CD8-positive, alpha-beta memory T cell (primary cell): ENCODE measurements at regions not wholly inside any gene's neighbourhood (a gene's known extent, or its start where the extent isn't known, plus 50 kb on each side); places are given as distances from the start of the nearest gene placed in this dataset.

ENCODE experiments used
- CTCF ChIA-PET: fragments of 350-600 bp; sonication (Branson Sonifier 250); formaldehyde crosslinking; loops from one replicate; lab custom pipeline; 2021; ENCODE audit warnings: antibody characterized with exemption; lab: Charles Lee
- POLR2A ChIA-PET: fragments of 350-600 bp; sonication (Branson Sonifier 250); formaldehyde crosslinking; loops from one replicate; lab custom pipeline; 2021; ENCODE audit warnings: antibody characterized with exemption; lab: Charles Lee
- DNase-seq, 5 donors: peaks; one replicate each; pipeline versions ENCODE4 v3.0.0 to v3.0.0-alpha.2; 2020 to 2022; ENCODE audit warnings: mixed read lengths in 1 of 5
- H3K27ac ChIP-seq: one replicate; pipeline ENCODE4 v1.7.0; 2013; ENCODE audit warnings: low read depth, mild to moderate bottlenecking, low read length, moderate library complexity
- H3K27me3 ChIP-seq: 2 replicates; pipeline ENCODE4 v1.7.0; 2013; ENCODE audit warnings: low read length, mild to moderate bottlenecking; ENCODE audit not compliant: insufficient read depth, poor library complexity, severe bottlenecking
- H3K36me3 ChIP-seq: 2 replicates; pipeline ENCODE4 v1.7.0; 2013; ENCODE audit warnings: mild to moderate bottlenecking, low read length, moderate library complexity; ENCODE audit not compliant: insufficient read depth
- H3K4me1 ChIP-seq: 2 replicates; pipeline ENCODE4 v1.7.0; 2013; ENCODE audit warnings: mild to moderate bottlenecking, low read length, moderate library complexity; ENCODE audit not compliant: insufficient read depth
- H3K4me3 ChIP-seq: 2 replicates; pipeline ENCODE4 v1.7.0; 2013; ENCODE audit warnings: mild to moderate bottlenecking, low read length
- H3K9me3 ChIP-seq: 2 replicates; pipeline ENCODE4 v1.7.0; 2013; ENCODE audit warnings: mild to moderate bottlenecking, low read length
- H3K27ac Mint-ChIP-seq, 8 donors: one replicate each; pipeline ENCODE4 v1.8.0; 2020 to 2021; ENCODE audit warnings: mixed read lengths in 8 of 8, mild to moderate bottlenecking in 6 of 8, inconsistent platforms in 3 of 8, moderate library complexity in 3 of 8
- H3K27me3 Mint-ChIP-seq, 2 donors: one replicate each; pipeline ENCODE4 v1.8.0; 2020 to 2021; ENCODE audit warnings: mixed read lengths in 2 of 2, mild to moderate bottlenecking in 1 of 2, moderate library complexity in 1 of 2
- H3K36me3 Mint-ChIP-seq, 3 donors: one replicate each; pipeline ENCODE4 v1.8.0; 2020 to 2021; ENCODE audit warnings: mixed read lengths in 3 of 3, inconsistent platforms in 1 of 3, mild to moderate bottlenecking in 1 of 3
- H3K4me1 Mint-ChIP-seq, 3 donors: one replicate each; pipeline ENCODE4 v1.8.0; 2020 to 2021; ENCODE audit warnings: mixed read lengths in 3 of 3, inconsistent platforms in 1 of 3, mild to moderate bottlenecking in 1 of 3
- H3K4me3 Mint-ChIP-seq, 7 donors: one replicate each; pipeline ENCODE4 v1.8.0; 2020 to 2021; ENCODE audit warnings: mixed read lengths in 7 of 7, mild to moderate bottlenecking in 6 of 7, moderate library complexity in 4 of 7, inconsistent platforms in 2 of 7
- H3K9me3 Mint-ChIP-seq, 5 donors: one replicate each; pipeline ENCODE4 v1.8.0; 2020 to 2022; ENCODE audit warnings: mixed read lengths in 5 of 5, mild to moderate bottlenecking in 3 of 5, moderate library complexity in 2 of 5, inconsistent platforms in 1 of 5

GRCh38 chr3:27779176-27779575 lies 57.1 kb upstream of the EOMES start:
- Mint-ChIP-seq H3K36me3 (no peaks in the 10 kb centered on the region), H3K27me3 (no peaks in the 10 kb centered on the region), H3K4me3 (no peak overlapping the region), H3K9me3 (no peaks in the 10 kb centered on the region), H3K4me1 (peaks cover 0 to 8% (median 3%) of the 10 kb centered on the region in 3 donors), H3K27ac (no peak overlapping the region)
- ChIA-PET CTCF (no interaction called here), POLR2A (no interaction called here)
- no peaks in the 10 kb centered on the region for H3K36me3 ChIP-seq
- H3K27ac ChIP-seq: no peak overlapping the region
- H3K27me3 ChIP-seq: no peaks in the 10 kb centered on the region
- no peak for DNase-seq
- no peak overlapping the region for H3K4me3 ChIP-seq
- H3K9me3 ChIP-seq: no peaks in the 10 kb centered on the region
- no peaks in the 10 kb centered on the region for H3K4me1 ChIP-seq

- no peaks in the 10 kb centered on the region for H3K4me1 ChIP-seq
- no peaks in the 10 kb centered on the region for H3K36me3 ChIP-seq
- ChIA-PET CTCF (no interaction called here), POLR2A (no interaction called here)
- Mint-ChIP-seq H3K27me3 (peaks cover 0 to 2% of the 10 kb centered on the region in 2 donors), H3K9me3 (no peaks in the 10 kb centered on the region), H3K4me3 (no peak overlapping the region), H3K4me1 (peaks cover 0 to 5% (median 0%) of the 10 kb centered on the region in 3 donors), H3K36me3 (no peaks in the 10 kb centered on the region), H3K27ac (no peak overlapping the region)
- no peak overlapping the region for H3K27ac ChIP-seq
- DNase-seq: no peak
- H3K27me3 ChIP-seq: no peaks in the 10 kb centered on the region
- H3K4me3 ChIP-seq: no peak overlapping the region
- H3K9me3 ChIP-seq: no peaks in the 10 kb centered on the region
These were observed 67.3 kb upstream of the EOMES start for GRCh38 chr3:27789420-27789819.

DNA sequence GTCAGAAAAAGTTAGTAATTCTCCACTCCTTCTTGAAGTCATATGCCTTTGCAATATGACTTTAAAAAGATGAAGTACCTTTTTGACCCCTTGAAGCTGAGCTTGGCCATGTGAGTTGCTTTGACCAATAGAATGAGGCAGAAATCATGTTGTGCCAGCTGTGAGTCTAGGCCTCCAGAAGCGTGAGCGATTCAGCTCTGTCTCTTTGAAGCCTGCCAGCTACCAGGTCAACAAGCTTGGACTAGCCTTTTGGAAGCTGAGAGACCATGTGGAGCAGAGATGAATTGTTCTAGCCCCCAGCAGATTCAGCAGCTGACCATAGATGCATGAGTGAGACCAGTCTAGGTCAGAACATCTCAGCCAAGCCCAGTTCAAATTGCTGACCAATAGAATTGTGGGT lies 69.8 kb upstream of the EOMES start:
- H3K36me3 ChIP-seq: no peaks in the 10 kb centered on the region
- no peak overlapping the region for H3K4me3 ChIP-seq
- no peaks in the 10 kb centered on the region for H3K36me3 Mint-ChIP-seq
- DNase-seq: no peak
- H3K27me3 Mint-ChIP-seq: peaks cover 0 to 2% of the 10 kb centered on the region in 2 donors
- POLR2A ChIA-PET: no interaction called here
- no peaks in the 10 kb centered on the region for H3K9me3 Mint-ChIP-seq
- CTCF ChIA-PET: no interaction called here
- no peaks in the 10 kb centered on the region for H3K4me1 ChIP-seq
- H3K27ac ChIP-seq: no peak overlapping the region
- no peaks in the 10 kb centered on the region for H3K9me3 ChIP-seq
- H3K27ac Mint-ChIP-seq: no peak overlapping the region
- no peak overlapping the region for H3K4me3 Mint-ChIP-seq
- H3K4me1 Mint-ChIP-seq: peaks cover 0 to 5% (median 3%) of the 10 kb centered on the region in 3 donors
- no peaks in the 10 kb centered on the region for H3K27me3 ChIP-seq

DNA sequence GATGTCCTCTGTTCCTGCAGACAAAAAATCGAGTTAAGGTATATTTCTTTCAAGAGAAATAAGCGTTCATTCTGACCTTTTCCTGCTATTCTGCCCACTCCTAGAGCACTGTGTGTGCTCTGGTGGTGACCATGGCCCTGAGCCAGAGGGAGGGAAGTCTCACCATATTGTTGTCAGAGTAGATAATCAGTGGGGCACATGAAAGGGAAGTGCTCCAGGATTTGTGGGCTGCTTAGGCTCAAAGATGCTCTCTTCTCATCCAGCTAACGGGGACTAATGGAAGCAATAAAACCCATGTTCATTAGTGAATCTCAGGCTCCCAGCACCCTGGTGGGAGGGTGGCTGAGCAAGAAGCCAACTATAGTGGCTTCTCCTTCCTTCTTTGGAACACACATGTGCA lies 70.7 kb upstream of the EOMES start:
- H3K27ac Mint-ChIP-seq: no peak overlapping the region
- no peak for DNase-seq
- H3K36me3 Mint-ChIP-seq: no peaks in the 10 kb centered on the region
- Histone ChIP-seq H3K9me3 (no peaks in the 10 kb centered on the region), H3K27me3 (no peaks in the 10 kb centered on the region), H3K36me3 (no peaks in the 10 kb centered on the region), H3K4me1 (no peaks in the 10 kb centered on the region), H3K27ac (no peak overlapping the region), H3K4me3 (no peak overlapping the region)
- H3K4me3 Mint-ChIP-seq: no peak overlapping the region
- CTCF ChIA-PET: no interaction called here
- peaks cover 0 to 5% (median 3%) of the 10 kb centered on the region in 3 donors for H3K4me1 Mint-ChIP-seq
- peaks cover 0 to 2% of the 10 kb centered on the region in 2 donors for H3K27me3 Mint-ChIP-seq
- POLR2A ChIA-PET: no interaction called here
- H3K9me3 Mint-ChIP-seq: no peaks in the 10 kb centered on the region

DNA sequence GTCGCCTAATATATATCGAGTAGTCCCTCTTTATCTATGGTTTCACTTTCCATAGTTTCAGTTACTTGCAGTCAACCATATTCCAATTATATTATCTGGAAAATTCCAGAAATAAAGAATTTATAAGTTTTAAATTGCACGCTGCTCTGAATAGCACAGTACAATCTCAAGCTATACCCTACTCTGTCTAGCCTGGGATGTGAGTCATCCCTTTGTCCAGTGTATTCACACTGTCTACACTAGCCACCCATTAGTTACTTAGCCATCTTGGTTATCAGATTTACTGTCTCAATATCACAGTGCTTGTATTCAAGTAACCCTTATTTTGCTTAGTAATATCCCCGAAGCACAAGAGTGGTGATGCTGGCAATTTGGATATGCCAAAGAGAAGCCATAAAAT lies 72.1 kb upstream of the EOMES start:
- H3K27ac ChIP-seq: no peak overlapping the region
- no peak overlapping the region for H3K4me3 Mint-ChIP-seq
- H3K36me3 Mint-ChIP-seq: no peaks in the 10 kb centered on the region
- POLR2A ChIA-PET: no interaction called here
- H3K4me1 ChIP-seq: no peaks in the 10 kb centered on the region
- H3K9me3 ChIP-seq: no peaks in the 10 kb centered on the region
- peaks cover 0 to 2% of the 10 kb centered on the region in 2 donors for H3K27me3 Mint-ChIP-seq
- DNase-seq: no peak
- no peaks in the 10 kb centered on the region for H3K36me3 ChIP-seq
- H3K9me3 Mint-ChIP-seq: no peaks in the 10 kb centered on the region
- H3K4me1 Mint-ChIP-seq: peaks cover 0 to 5% (median 3%) of the 10 kb centered on the region in 3 donors
- H3K27ac Mint-ChIP-seq: no peak overlapping the region
- no peak overlapping the region for H3K4me3 ChIP-seq
- no peaks in the 10 kb centered on the region for H3K27me3 ChIP-seq
- CTCF ChIA-PET: no interaction called here

GRCh38 chr3:27796365-27796875 lies 74.3 kb upstream of the EOMES start:
- no peak overlapping the region for H3K27ac ChIP-seq
- Mint-ChIP-seq H3K9me3 (no peaks in the 10 kb centered on the region), H3K36me3 (peaks cover 0 to 5% (median 0%) of the 10 kb centered on the region in 3 donors), H3K27ac (no peak overlapping the region), H3K4me3 (no peak overlapping the region), H3K27me3 (peaks cover 0 to 2% of the 10 kb centered on the region in 2 donors), H3K4me1 (peaks cover 0 to 5% (median 3%) of the 10 kb centered on the region in 3 donors)
- DNase-seq: no peak
- H3K27me3 ChIP-seq: no peaks in the 10 kb centered on the region
- H3K9me3 ChIP-seq: no peaks in the 10 kb centered on the region
- no peaks in the 10 kb centered on the region for H3K36me3 ChIP-seq
- ChIA-PET CTCF (interaction anchor here (1.1 kb wide), 1 partner anchor 9 kb away, joined by 3 read pairs; no protein-coding TSS in a partner anchor), POLR2A (no interaction called here)
- H3K4me1 ChIP-seq: no peaks in the 10 kb centered on the region
- H3K4me3 ChIP-seq: no peak overlapping the region

- Histone ChIP-seq H3K27ac (no peak overlapping the region), H3K4me1 (no peaks in the 10 kb centered on the region), H3K27me3 (no peaks in the 10 kb centered on the region), H3K36me3 (no peaks in the 10 kb centered on the region), H3K4me3 (no peak overlapping the region), H3K9me3 (no peaks in the 10 kb centered on the region)
- Mint-ChIP-seq H3K4me3 (no peak overlapping the region), H3K9me3 (no peaks in the 10 kb centered on the region), H3K27me3 (peaks cover 0 to 2% of the 10 kb centered on the region in 2 donors), H3K4me1 (peaks cover 0 to 3% (median under 1%) of the 10 kb centered on the region in 3 donors), H3K27ac (no peak overlapping the region), H3K36me3 (peaks cover 0 to 5% (median 0%) of the 10 kb centered on the region in 3 donors)
- ChIA-PET CTCF (no interaction called here), POLR2A (no interaction called here)
- no peak for DNase-seq
These were observed 75.7 kb upstream of the EOMES start for GRCh38 chr3:27797773-27798172.

DNA sequence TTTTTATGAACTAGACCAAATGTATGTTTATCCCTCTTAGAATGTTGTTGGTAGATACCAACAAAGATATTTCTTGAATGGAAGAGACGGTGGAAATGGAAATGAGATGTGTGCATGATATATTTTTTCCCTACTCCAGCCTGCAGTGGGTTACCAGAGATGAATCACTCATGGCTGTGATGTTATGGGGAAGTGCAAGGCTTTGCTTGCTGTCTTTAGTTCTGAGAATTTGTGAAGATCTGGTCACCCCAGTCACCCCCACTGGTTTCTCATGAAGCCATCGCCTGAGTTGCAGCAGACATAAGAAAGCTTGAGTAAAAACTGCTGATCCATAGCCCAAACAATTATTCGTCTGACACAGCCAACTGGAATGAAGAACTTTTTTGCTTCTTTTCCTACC lies 78.1 kb upstream of the EOMES start:
- DNase-seq: no peak
- Histone ChIP-seq H3K27ac (no peak overlapping the region), H3K27me3 (no peaks in the 10 kb centered on the region), H3K36me3 (no peaks in the 10 kb centered on the region), H3K9me3 (no peaks in the 10 kb centered on the region), H3K4me3 (no peak overlapping the region), H3K4me1 (no peaks in the 10 kb centered on the region)
- CTCF ChIA-PET: interaction anchor here (1.1 kb wide), 1 partner anchor 12 kb away, joined by 3 read pairs; no protein-coding TSS in a partner anchor
- Mint-ChIP-seq H3K27ac (no peak overlapping the region), H3K27me3 (no peaks in the 10 kb centered on the region), H3K9me3 (no peaks in the 10 kb centered on the region), H3K4me3 (no peak overlapping the region), H3K4me1 (peaks cover 0 to 3% (median 0%) of the 10 kb centered on the region in 3 donors), H3K36me3 (peaks cover 0 to 5% (median 0%) of the 10 kb centered on the region in 3 donors)
- POLR2A ChIA-PET: no interaction called here
